ENCODE measurements at regions not wholly inside any gene's neighbourhood (a gene's known extent, or its start where the extent isn't known, plus 50 kb on each side); places are given as distances from the start of the nearest gene placed in this dataset.

DNA sequence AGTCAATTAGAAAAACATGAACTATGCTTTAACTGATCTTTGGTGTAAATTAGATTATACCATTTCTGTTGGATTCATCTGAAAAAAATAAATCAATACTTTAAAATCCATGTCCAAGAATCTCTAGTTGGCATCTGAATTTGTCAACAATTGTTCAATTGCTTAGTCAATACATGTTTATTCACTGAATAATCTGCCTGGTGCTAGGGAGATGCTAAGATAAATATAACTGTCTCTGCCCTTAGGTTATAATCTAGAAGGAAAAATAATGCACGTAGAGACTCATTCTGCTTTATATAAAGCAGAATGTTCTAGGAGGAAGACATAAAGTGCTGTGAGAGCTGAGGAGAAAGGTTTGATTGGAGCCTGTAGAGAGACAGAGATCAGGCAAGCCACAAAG lies 537.2 kb upstream of the IL12A start:
- no peak overlapping the region for H3K4me3 ChIP-seq (ENCODE audit: low read depth, low read length)
- TF ChIP-seq, protein P1, sequence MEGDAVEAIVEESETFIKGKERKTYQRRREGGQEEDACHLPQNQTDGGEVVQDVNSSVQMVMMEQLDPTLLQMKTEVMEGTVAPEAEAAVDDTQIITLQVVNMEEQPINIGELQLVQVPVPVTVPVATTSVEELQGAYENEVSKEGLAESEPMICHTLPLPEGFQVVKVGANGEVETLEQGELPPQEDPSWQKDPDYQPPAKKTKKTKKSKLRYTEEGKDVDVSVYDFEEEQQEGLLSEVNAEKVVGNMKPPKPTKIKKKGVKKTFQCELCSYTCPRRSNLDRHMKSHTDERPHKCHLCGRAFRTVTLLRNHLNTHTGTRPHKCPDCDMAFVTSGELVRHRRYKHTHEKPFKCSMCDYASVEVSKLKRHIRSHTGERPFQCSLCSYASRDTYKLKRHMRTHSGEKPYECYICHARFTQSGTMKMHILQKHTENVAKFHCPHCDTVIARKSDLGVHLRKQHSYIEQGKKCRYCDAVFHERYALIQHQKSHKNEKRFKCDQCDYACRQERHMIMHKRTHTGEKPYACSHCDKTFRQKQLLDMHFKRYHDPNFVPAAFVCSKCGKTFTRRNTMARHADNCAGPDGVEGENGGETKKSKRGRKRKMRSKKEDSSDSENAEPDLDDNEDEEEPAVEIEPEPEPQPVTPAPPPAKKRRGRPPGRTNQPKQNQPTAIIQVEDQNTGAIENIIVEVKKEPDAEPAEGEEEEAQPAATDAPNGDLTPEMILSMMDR (IDR thresholded peaks at IDR 0.05; ENCODE audit: low read depth, low read length) = no peak

DNA sequence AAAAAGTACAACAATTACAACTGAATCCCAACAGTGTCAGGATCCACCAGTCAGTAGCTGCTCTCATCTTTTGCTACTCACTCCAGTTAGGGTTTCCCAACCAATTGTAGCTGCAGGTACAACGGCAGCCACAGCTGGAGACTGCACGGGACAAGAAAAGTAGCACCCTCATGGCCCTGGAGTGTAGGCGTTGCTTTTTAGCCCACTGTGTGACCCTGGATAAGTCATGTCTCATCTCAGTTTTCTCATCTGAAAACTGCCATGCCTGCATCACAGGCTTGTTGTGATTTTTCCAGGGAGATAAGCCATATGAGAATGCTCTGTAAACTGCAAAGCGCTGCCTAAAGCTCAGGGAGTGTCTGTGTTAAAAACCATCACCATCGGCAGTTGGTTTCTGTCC lies 535.6 kb upstream of the IL12A start:
- TF ChIP-seq, protein P1 (IDR thresholded peaks at IDR 0.05; ENCODE audit: low read depth, low read length) = no peak
- H3K4me3 ChIP-seq (ENCODE audit: low read depth, low read length) = no peak overlapping the region

DNA sequence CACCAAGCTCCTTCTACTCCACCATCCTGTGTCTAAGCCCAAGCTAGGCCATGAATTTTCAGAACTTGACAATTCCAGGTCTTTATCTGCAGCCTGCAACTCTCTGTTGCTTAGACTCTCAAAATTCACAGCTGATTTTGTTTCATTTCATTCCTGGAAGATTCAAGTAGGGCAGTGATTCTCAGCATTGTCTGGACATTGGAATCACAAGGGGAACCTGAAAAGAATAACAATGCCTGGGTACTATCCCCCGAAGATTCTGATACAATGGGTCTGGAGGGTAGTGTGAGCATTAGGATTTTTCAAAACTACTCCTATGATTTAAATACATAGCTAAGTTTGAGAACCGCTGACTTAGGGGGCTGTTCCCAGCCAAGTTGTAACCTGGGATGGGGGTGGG lies 534.7 kb upstream of the IL12A start:
- TF ChIP-seq, protein P1 (IDR thresholded peaks at IDR 0.05; ENCODE audit: low read depth, low read length) = no peak
- H3K4me3 ChIP-seq (ENCODE audit: low read depth, low read length) = no peak overlapping the region

DNA sequence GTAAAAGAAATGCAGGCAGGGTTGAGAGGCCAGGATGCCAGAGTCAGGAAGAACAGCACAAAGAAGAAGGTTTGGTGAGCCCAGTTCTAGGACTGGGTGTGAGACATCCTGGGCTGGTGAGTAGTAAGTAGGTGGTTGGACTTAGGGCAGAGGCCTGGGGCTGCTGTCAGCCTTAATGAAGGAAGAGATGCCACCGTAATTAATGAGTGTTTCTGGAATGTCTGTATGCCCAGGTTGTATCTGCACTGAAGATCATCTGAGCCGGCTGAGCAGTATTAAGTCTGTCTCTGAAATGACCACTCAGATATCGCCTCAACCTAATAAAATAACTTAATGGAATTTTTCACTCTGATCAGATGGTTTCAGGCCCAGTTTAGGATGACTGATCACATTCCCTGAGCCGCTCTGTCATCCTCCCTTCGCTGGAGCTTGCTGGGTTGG lies 532.9 kb upstream of the IL12A start:
- no peak overlapping the region for H3K4me3 ChIP-seq (ENCODE audit: low read depth, low read length)
- TF ChIP-seq, protein P1 (IDR thresholded peaks at IDR 0.05; ENCODE audit: low read depth, low read length) = no peak

DNA sequence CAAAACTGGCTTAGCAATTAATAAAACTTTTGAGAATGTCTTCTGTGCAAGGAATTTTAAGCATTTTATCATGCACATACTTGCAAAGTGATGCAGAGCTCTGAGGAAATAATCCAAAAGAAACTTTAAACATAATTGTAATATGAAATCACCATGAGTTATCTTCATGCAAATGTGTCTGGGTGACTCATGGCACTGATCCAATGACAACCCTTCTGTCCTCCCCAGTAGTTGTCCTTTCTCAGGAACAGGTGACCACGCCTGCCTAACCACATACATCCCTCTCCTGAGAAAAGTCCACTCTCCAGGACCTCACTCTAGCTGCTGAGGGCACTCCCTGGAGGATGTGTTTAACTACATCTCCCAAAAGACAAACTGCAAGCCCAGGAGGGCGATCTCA lies 530.6 kb upstream of the IL12A start:
- H3K4me3 ChIP-seq (ENCODE audit: low read depth, low read length) = no peak overlapping the region
- TF ChIP-seq, protein P1 (IDR thresholded peaks at IDR 0.05; ENCODE audit: low read depth, low read length) = no peak

DNA sequence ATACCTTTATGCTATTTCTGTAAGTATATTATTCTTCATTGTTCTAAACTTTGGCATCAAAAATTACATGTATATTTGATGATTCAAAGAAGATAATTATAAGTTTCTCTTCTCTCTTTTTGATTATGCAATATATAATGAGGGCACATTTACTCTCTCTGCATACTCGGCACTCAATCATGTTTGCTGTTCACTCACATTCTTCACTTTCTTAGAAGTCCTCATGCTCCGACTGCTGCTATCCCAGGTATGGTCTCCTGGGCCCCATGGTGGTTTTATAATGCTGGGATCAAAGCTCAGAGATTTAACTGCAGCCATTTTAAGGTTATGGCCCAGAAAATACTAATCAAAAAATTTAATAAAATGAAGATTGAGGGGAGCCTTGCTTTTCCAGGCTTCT lies 529.7 kb upstream of the IL12A start:
- no peak overlapping the region for H3K4me3 ChIP-seq (ENCODE audit: low read depth, low read length)
- TF ChIP-seq, protein P1 (IDR thresholded peaks at IDR 0.05; ENCODE audit: low read depth, low read length) = no peak

DNA sequence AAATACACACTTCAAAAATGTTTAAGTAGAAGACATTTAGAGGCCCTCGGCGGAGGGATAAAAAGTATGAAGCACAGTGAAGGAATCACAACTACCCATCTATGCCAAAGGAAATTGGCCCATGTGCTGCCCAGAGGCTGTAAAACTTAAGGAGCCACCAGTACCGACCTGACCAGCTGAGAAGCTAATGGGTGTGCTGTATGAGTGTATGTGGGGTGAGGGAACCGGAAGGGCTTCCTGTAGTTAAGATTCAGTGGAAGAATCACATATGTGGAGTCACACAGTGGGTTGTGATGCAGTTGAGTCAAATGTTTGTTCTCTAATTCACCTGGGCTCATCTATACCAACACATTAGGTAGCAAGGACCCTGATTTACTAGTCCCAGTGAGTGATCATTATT lies 516.0 kb upstream of the IL12A start:
- no peak overlapping the region for H3K4me3 ChIP-seq (ENCODE audit: low read depth, low read length)
- TF ChIP-seq, protein P1 (IDR thresholded peaks at IDR 0.05; ENCODE audit: low read depth, low read length) = no peak

Data from WI38 (cell line).